ENCODE measurements at regions not wholly inside any gene's neighbourhood (a gene's known extent, or its start where the extent isn't known, plus 50 kb on each side); places are given as distances from the start of the nearest gene placed in this dataset.

- CTCF ChIA-PET, result no interaction called here
- Histone ChIP-seq H3K9me3 (no peaks in the 10 kb centered on the region), H3K4me1 (no peaks in the 10 kb centered on the region), H3K27ac (no peak overlapping the region), H3K4me3 (no peak overlapping the region), H3K4me2 (no peak overlapping the region)
- POLR2A ChIA-PET, result no interaction called here
- WGBS (ENCODE audit: missing lambda C conversion rate), result 54% methylated on average over 3 of the region's 3 CpGs
- FAIRE-seq (no peak), ATAC-seq (no peak), DNase-seq (ENCODE audit: low read depth in 1 of 2, low spot score in 1 of 2) (no peak)
- TF ChIP-seq MAFK (IDR thresholded peaks at IDR 0.05; ENCODE audit: partially characterized antibody) (peak; percentile 65), POLR2AphosphoS2 (conservative IDR thresholded peaks at IDR 0.05; ENCODE audit: low read length) (no peak)
Measured at GRCh38 chr2:194126418-194126817, 1530.6 kb upstream of the SLC39A10 start.

GRCh38 chr2:194116861-194117260, 1540.2 kb upstream of the SLC39A10 start:
- WGBS (ENCODE audit: missing lambda C conversion rate), result 27% methylated on average over 3 of the region's 3 CpGs
- no peak for TF ChIP-seq USF2 (IDR thresholded peaks at IDR 0.05)
- TF ChIP-seq ZC3H11A (IDR thresholded peaks at IDR 0.05), result no peak
- no peak for TF ChIP-seq RARB (CRISPR knock-in tag; IDR thresholded peaks at IDR 0.05)
- TF ChIP-seq HMGXB4 (CRISPR knock-in tag; IDR thresholded peaks at IDR 0.05; ENCODE audit: borderline replicate concordance), result no peak
- no peak for TF ChIP-seq EHMT2 (IDR thresholded peaks at IDR 0.05; ENCODE audit: low read depth)
- no peak for TF ChIP-seq ZSCAN20 (CRISPR knock-in tag; IDR thresholded peaks at IDR 0.05)
- no peak for TF ChIP-seq JUN (IDR thresholded peaks at IDR 0.05)
- TF ChIP-seq E2F6 (IDR thresholded peaks at IDR 0.05; ENCODE audit: borderline replicate concordance, low read depth), result no peak
- no peak for TF ChIP-seq TFCP2L1 (CRISPR knock-in tag; IDR thresholded peaks at IDR 0.05)
- TF ChIP-seq RAD21 (conservative IDR thresholded peaks at IDR 0.05 in 1 of 2, IDR thresholded peaks at IDR 0.05 in 1 of 2), result no peak
- no peak for TF ChIP-seq BCL3 (IDR thresholded peaks at IDR 0.05)
- TF ChIP-seq ZNF302 (CRISPR knock-in tag; IDR thresholded peaks at IDR 0.05), result no peak
- no peak for TF ChIP-seq GATA3 (IDR thresholded peaks at IDR 0.05; ENCODE audit: borderline replicate concordance)
- no peak for TF ChIP-seq CTCF (IDR thresholded peaks at IDR 0.05)
- no peak for TF ChIP-seq HES2 (IDR thresholded peaks at IDR 0.05)
- no peak for TF ChIP-seq NPAS2 (CRISPR knock-in tag; IDR thresholded peaks at IDR 0.05; ENCODE audit: borderline replicate concordance)
- CTCF ChIA-PET, result no interaction called here
- DNase-seq (ENCODE audit: low read depth in 1 of 2, low spot score in 1 of 2) (no peak), FAIRE-seq (no peak), ATAC-seq (no peak)
- Histone ChIP-seq H3K4me1 (no peaks in the 10 kb centered on the region), H3K4me3 (no peak overlapping the region), H3K4me2 (no peak overlapping the region), H3K9me3 (no peaks in the 10 kb centered on the region), H3K27ac (no peak overlapping the region)
- POLR2A ChIA-PET, result no interaction called here
